ENCODE measurements at regions not wholly inside any gene's neighbourhood (a gene's known extent, or its start where the extent isn't known, plus 50 kb on each side); places are given as distances from the start of the nearest gene placed in this dataset.
"Not testable (repeated sequence)": the region's sequence is repeated elsewhere in the genome, so short reads cannot be mapped to it uniquely, and the experiment has no call there.

GRCh38 chr1:149285205-149285604 is 181.9 kb upstream of the NBPF9 start:
- TF ChIP-seq RAD21 (IDR thresholded peaks at IDR 0.05 in 1 of 2, conservative IDR thresholded peaks at IDR 0.05 in 1 of 2; ENCODE audit: low read depth in 2 of 2, low read length in 2 of 2); JUN (IDR thresholded peaks at IDR 0.05; ENCODE audit: low read depth, low read length); RFX5 (IDR thresholded peaks at IDR 0.05; ENCODE audit: borderline replicate concordance, low read depth, low read length); EZH2 (IDR thresholded peaks at IDR 0.05; ENCODE audit: low read depth, low read length, severe bottlenecking); SIN3A (conservative IDR thresholded peaks at IDR 0.05 in 1 of 2, IDR thresholded peaks at IDR 0.05 in 1 of 2; ENCODE audit: low read depth in 1 of 2, low read length in 2 of 2); CTCF (IDR thresholded peaks at IDR 0.05; ENCODE audit: control extremely low read depth in 1 of 3, insufficient read depth in 1 of 3, low read depth in 1 of 3, low read length in 3 of 3); CREB1 (IDR thresholded peaks at IDR 0.05); POLR2AphosphoS5 (IDR thresholded peaks at IDR 0.05; ENCODE audit: low read depth, low read length); CBX5 (IDR thresholded peaks at IDR 0.05; ENCODE audit: low read depth, low read length); BCL11A (IDR thresholded peaks at IDR 0.05; ENCODE audit: low read depth in 2 of 2, low read length in 2 of 2); EP300 (IDR thresholded peaks at IDR 0.05; ENCODE audit: borderline replicate concordance in 1 of 2, low read depth in 2 of 2, low read length in 2 of 2): not testable (repeated sequence)
